HG02852 (cell line): ENCODE measurements at regions not wholly inside any gene's neighbourhood (a gene's known extent, or its start where the extent isn't known, plus 50 kb on each side); places are given as distances from the start of the nearest gene placed in this dataset.

ENCODE experiments used
- ATAC-seq: cut with Tn5 transposase; IDR thresholded peaks from one replicate; pipeline ENCODE4 v1.9.1; 2021; ENCODE audit warnings: mild to moderate bottlenecking, moderate library complexity; ENCODE audit not compliant: unreplicated experiment

GRCh38 chr2:120966510-120967254, 231.0 kb downstream of the GLI2 start:
- no peak for ATAC-seq

GRCh38 chr2:120968307-120969015, 232.8 kb downstream of the GLI2 start:
- no peak for ATAC-seq

GRCh38 chr2:120969613-120970355, 234.1 kb downstream of the GLI2 start:
- no peak for ATAC-seq

- no peak for ATAC-seq
Measured at GRCh38 chr2:120971866-120972265, 236.2 kb downstream of the GLI2 start.

GRCh38 chr2:120972286-120972685, 236.6 kb downstream of the GLI2 start:
- ATAC-seq, result no peak

- no peak for ATAC-seq
Measured at GRCh38 chr2:120973196-120973595, 237.5 kb downstream of the GLI2 start.

GRCh38 chr2:120974950-120975349, 239.3 kb downstream of the GLI2 start:
- ATAC-seq, result no peak

GRCh38 chr2:120976501-120977307, 241.0 kb downstream of the GLI2 start:
- ATAC-seq, result no peak

- no peak for ATAC-seq
Measured at GRCh38 chr2:120977582-120978358, 242.1 kb downstream of the GLI2 start.

- no peak for ATAC-seq
Measured at GRCh38 chr2:120978359-120979050, 242.8 kb downstream of the GLI2 start.

GRCh38 chr2:120979398-120979797, 243.7 kb downstream of the GLI2 start:
- ATAC-seq, result no peak

- ATAC-seq, result no peak
Measured at GRCh38 chr2:120979921-120980320, 244.3 kb downstream of the GLI2 start.

- no peak for ATAC-seq
Measured at GRCh38 chr2:120981443-120981842, 245.8 kb downstream of the GLI2 start.

GRCh38 chr2:120982598-120982997, 246.9 kb downstream of the GLI2 start:
- ATAC-seq, result no peak

- ATAC-seq, result no peak
Measured at GRCh38 chr2:120983344-120983743, 247.7 kb downstream of the GLI2 start.

GRCh38 chr2:120984046-120984445, 248.4 kb downstream of the GLI2 start:
- ATAC-seq, result no peak

GRCh38 chr2:120984452-120985173, 248.9 kb downstream of the GLI2 start:
- ATAC-seq, result no peak

GRCh38 chr2:120985174-120985996, 249.7 kb downstream of the GLI2 start:
- ATAC-seq, result no peak
